Kidney epithelial cell (primary cell): ENCODE measurements at regions not wholly inside any gene's neighbourhood (a gene's known extent, or its start where the extent isn't known, plus 50 kb on each side); places are given as distances from the start of the nearest gene placed in this dataset.
"Not testable (repeated sequence)": the region's sequence is repeated elsewhere in the genome, so short reads cannot be mapped to it uniquely, and the experiment has no call there.

Experiments
- DNase-seq: peaks from one replicate; pipeline ENCODE4 v3.0.0-alpha.2; 2010; ENCODE audit warnings: low read depth
- H3K27me3 ChIP-seq: 2 replicates; pipeline ENCODE4 v1.6.0; 2011; ENCODE audit warnings: low read length; ENCODE audit not compliant: control insufficient read depth, insufficient read depth
- H3K36me3 ChIP-seq: 2 replicates; pipeline ENCODE4 v1.5.1; 2011; ENCODE audit warnings: low read length; ENCODE audit not compliant: control insufficient read depth, insufficient read depth
- H3K4me3 ChIP-seq: 2 replicates; pipeline ENCODE4 v1.5.1; 2011; ENCODE audit warnings: low read depth, mild to moderate bottlenecking, control low read depth, low read length
- CTCF ChIP-seq: IDR thresholded peaks from 2 replicates; pipeline ENCODE4 v1.5.1; 2011; ENCODE audit warnings: mild to moderate bottlenecking, moderate library complexity, low read length, control low read depth, inconsistent platforms; ENCODE audit not compliant: insufficient read depth, poor library complexity, severe bottlenecking

GRCh38 chr12:9283346-9284095 lies 75.3 kb upstream of the PZP start:
- not testable (repeated sequence) for H3K27me3 ChIP-seq, H3K36me3 ChIP-seq
- peak; percentile 5 for DNase-seq
- H3K4me3 ChIP-seq = peak overlapping the region; percentile 38

- TF ChIP-seq CTCF = no peak
- no peak for DNase-seq
- no peaks in the 10 kb centered on the region for H3K27me3 ChIP-seq
- H3K4me3 ChIP-seq = no peak overlapping the region
- no peaks in the 10 kb centered on the region for H3K36me3 ChIP-seq
Observed at GRCh38 chr12:9276990-9277389, 68.8 kb upstream of the PZP start.

GRCh38 chr12:9273276-9273675 lies 65.1 kb upstream of the PZP start:
- no peak overlapping the region for H3K4me3 ChIP-seq
- no peaks in the 10 kb centered on the region for H3K36me3 ChIP-seq
- H3K27me3 ChIP-seq = no peaks in the 10 kb centered on the region
- no peak for DNase-seq
- TF ChIP-seq CTCF = no peak

- Histone ChIP-seq H3K4me3 (no peak overlapping the region), H3K27me3 (no peaks in the 10 kb centered on the region), H3K36me3 (no peaks in the 10 kb centered on the region)
- no peak for TF ChIP-seq CTCF
- DNase-seq = no peak
Observed at GRCh38 chr12:9271875-9272274, 63.7 kb upstream of the PZP start.

GRCh38 chr12:9264546-9264945 lies 56.4 kb upstream of the PZP start:
- no peak for TF ChIP-seq CTCF
- no peak for DNase-seq
- Histone ChIP-seq H3K36me3 (no peaks in the 10 kb centered on the region), H3K4me3 (no peak overlapping the region), H3K27me3 (no peaks in the 10 kb centered on the region)

- H3K36me3 ChIP-seq = no peaks in the 10 kb centered on the region
- no peak overlapping the region for H3K4me3 ChIP-seq
- no peaks in the 10 kb centered on the region for H3K27me3 ChIP-seq
- TF ChIP-seq CTCF = no peak
- DNase-seq = no peak
Observed at GRCh38 chr12:9260931-9261330, 52.7 kb upstream of the PZP start.
